HepG2 (cell line): ENCODE measurements at regions not wholly inside any gene's neighbourhood (a gene's known extent, or its start where the extent isn't known, plus 50 kb on each side); places are given as distances from the start of the nearest gene placed in this dataset.

Experiments used
- CBX2 ChIP-seq, 2 experiments: fragments of 200-600 bp in 1 of 2; sonication (generic); formaldehyde crosslinking in 1 of 2; IDR thresholded peaks; 2 replicates each; pipeline versions ENCODE4 v1.7.0 to v1.8.1; 2018 to 2022; ENCODE audit warnings: low read depth in 2 of 2, low read length in 1 of 2, mild to moderate bottlenecking in 1 of 2, missing genetic modification reagents in 1 of 2
- FOXJ3 ChIP-seq: sonication (generic); formaldehyde crosslinking; IDR thresholded peaks from 2 replicates; pipeline ENCODE4 v1.4.0; 2020; ENCODE audit warnings: missing genetic modification reagents, mild to moderate bottlenecking, borderline replicate concordance
- FOXO4 ChIP-seq: sonication (generic); formaldehyde crosslinking; conservative IDR thresholded peaks from 2 replicates; pipeline ENCODE4 v1.8.1; 2023; ENCODE audit warnings: missing genetic modification reagents
- MYC ChIP-seq: sonication (generic); formaldehyde crosslinking; IDR thresholded peaks from 2 replicates; pipeline ENCODE4 v1.9.0; 2021; ENCODE audit warnings: missing genetic modification reagents, borderline replicate concordance
- PRDM10 ChIP-seq: sonication (generic); formaldehyde crosslinking; IDR thresholded peaks from 2 replicates; pipeline ENCODE4 v1.4.0; 2020; ENCODE audit warnings: low read depth, missing genetic modification reagents
- TAF15 ChIP-seq: fragments of 200-400 bp; formaldehyde crosslinking; IDR thresholded peaks from one replicate; pipeline ENCODE4 v1.6.1; 2018; ENCODE audit warnings: mild to moderate bottlenecking, low read depth, low read length; ENCODE audit not compliant: poor library complexity, severe bottlenecking
- TCF7 ChIP-seq: sonication (generic); IDR thresholded peaks from 2 replicates; pipeline ENCODE4 v1.6.1; 2016; ENCODE audit warnings: antibody characterized with exemption, low read depth
- ZNF350 ChIP-seq: sonication (generic); formaldehyde crosslinking; IDR thresholded peaks from 2 replicates; pipeline ENCODE4 v1.4.0; 2020; ENCODE audit warnings: mild to moderate bottlenecking, low read depth, missing genetic modification reagents, borderline replicate concordance
- ZNF780A ChIP-seq: sonication (generic); formaldehyde crosslinking; IDR thresholded peaks from 2 replicates; pipeline ENCODE4 v1.8.0; 2022; ENCODE audit warnings: mild to moderate bottlenecking, missing genetic modification reagents, moderate library complexity
- ZNF878 ChIP-seq: sonication (generic); formaldehyde crosslinking; IDR thresholded peaks from 2 replicates; pipeline ENCODE4 v1.8.1; 2023; ENCODE audit warnings: mild to moderate bottlenecking, missing genetic modification reagents, moderate library complexity

GRCh38 chr10:118114992-118115391 is 68.3 kb upstream of the RAB11FIP2 start (continued):
- no peak for TF ChIP-seq FOXO4 (CRISPR knock-in tag)
- TF ChIP-seq CBX2 (IDR thresholded peaks at IDR 0.05; ENCODE audit: low read depth, low read length): no peak
- TF ChIP-seq CBX2 (CRISPR knock-in tag; IDR thresholded peaks at IDR 0.05; ENCODE audit: low read depth): no peak
- no peak for TF ChIP-seq ZNF350 (CRISPR knock-in tag)
- no peak for TF ChIP-seq TCF7
- TF ChIP-seq FOXJ3: no peak
- TF ChIP-seq PRDM10 (CRISPR knock-in tag): no peak
- TF ChIP-seq MYC (CRISPR knock-in tag): no peak
- TF ChIP-seq TAF15: no peak
- no peak for TF ChIP-seq ZNF878 (CRISPR knock-in tag)
- TF ChIP-seq ZNF780A (CRISPR knock-in tag): no peak
